A549 (cell line): ENCODE measurements at regions not wholly inside any gene's neighbourhood (a gene's known extent, or its start where the extent isn't known, plus 50 kb on each side); places are given as distances from the start of the nearest gene placed in this dataset.

Source experiments
- BHLHE40 ChIP-seq: IDR thresholded peaks from 2 replicates; pipeline ENCODE4 v1.6.1; 2012; ENCODE audit warnings: low read depth, low read length, inconsistent platforms
- CTCF ChIP-seq: fragments of >200 bp; sonication (Bioruptor Twin); formaldehyde crosslinking; IDR thresholded peaks from 3 replicates; pipeline ENCODE4 v1.5.1; 2016
- MYC ChIP-seq: IDR thresholded peaks from 2 replicates; pipeline ENCODE4 v1.6.1; 2012; ENCODE audit warnings: mild to moderate bottlenecking, inconsistent platforms, low read length, improper control_type of control experiment, borderline replicate concordance
- POLR2A ChIP-seq: IDR thresholded peaks from 2 replicates; pipeline ENCODE4 v1.6.1; 2012; ENCODE audit warnings: mild to moderate bottlenecking, low read length
- REST ChIP-seq: fragments of 200-600 bp; sonication (generic); IDR thresholded peaks from 2 replicates; pipeline ENCODE4 v1.6.1; 2016; ENCODE audit warnings: antibody characterized with exemption, mild to moderate bottlenecking, moderate library complexity

GRCh38 chr2:48248251-48248933, 66.1 kb upstream of the FOXN2 start:
- TF ChIP-seq POLR2A (no peak), CTCF (no peak), BHLHE40 (no peak), MYC (no peak), REST (no peak)
